SK-N-SH treated with all-trans-retinoic acid at 6 μM for 48 hours (cell line): ENCODE measurements at regions not wholly inside any gene's neighbourhood (a gene's known extent, or its start where the extent isn't known, plus 50 kb on each side); places are given as distances from the start of the nearest gene placed in this dataset.

Source experiments
- ATAC-seq: fragments of 200-7000 bp; cut with Tn5 transposase; 3 replicates; pipeline ENCODE4 v1.9.1; 2020; ENCODE audit warnings: mild to moderate bottlenecking, moderate library complexity
- BACH2 ChIP-seq: fragments of 250-450 bp; sonication (Bioruptor Pico); IDR thresholded peaks from 2 replicates; pipeline ENCODE4 v1.9.0; 2021; ENCODE audit warnings: mild to moderate bottlenecking, borderline replicate concordance
- CSDC2 ChIP-seq: fragments of 250-450 bp; sonication (Bioruptor Pico); IDR thresholded peaks from 2 replicates; pipeline ENCODE4 v1.5.0; 2020; ENCODE audit warnings: mild to moderate bottlenecking, moderate library complexity
- ESRRG ChIP-seq: fragments of 250-450 bp; sonication (Bioruptor Pico); IDR thresholded peaks from 2 replicates; pipeline ENCODE4 v1.6.1; 2021; ENCODE audit warnings: mild to moderate bottlenecking
- GLIS3 ChIP-seq: fragments of 250-450 bp; sonication (Bioruptor Pico); IDR thresholded peaks from 2 replicates; pipeline ENCODE4 v1.5.0; 2020; ENCODE audit warnings: mild to moderate bottlenecking, moderate library complexity
- ISL1 ChIP-seq: fragments of 250-450 bp; sonication (Bioruptor Pico); IDR thresholded peaks from 2 replicates; pipeline ENCODE4 v2.1.2; 2022; ENCODE audit warnings: mild to moderate bottlenecking, moderate library complexity
- OSR1 ChIP-seq: fragments of 250-450 bp; sonication (Bioruptor Pico); IDR thresholded peaks from 2 replicates; pipeline ENCODE4 v1.8.0; 2022; ENCODE audit warnings: moderate library complexity, mild to moderate bottlenecking, inconsistent platforms
- PPARA ChIP-seq: fragments of 250-450 bp; sonication (Bioruptor Pico); IDR thresholded peaks from 2 replicates; pipeline ENCODE4 v1.5.0; 2020; ENCODE audit warnings: mild to moderate bottlenecking, borderline replicate concordance
- RARB ChIP-seq: fragments of 250-450 bp; sonication (Bioruptor Pico); IDR thresholded peaks from 2 replicates; pipeline ENCODE4 v1.8.0; 2021; ENCODE audit warnings: mild to moderate bottlenecking, moderate library complexity
- TCF4 ChIP-seq: fragments of 250-450 bp; sonication (Bioruptor Pico); IDR thresholded peaks from 2 replicates; pipeline ENCODE4 v1.8.0; 2021; ENCODE audit warnings: mild to moderate bottlenecking, moderate library complexity, borderline replicate concordance
- TOX ChIP-seq: fragments of 250-450 bp; sonication (Bioruptor Pico); IDR thresholded peaks from 2 replicates; pipeline ENCODE4 v1.8.0; 2021; ENCODE audit warnings: mild to moderate bottlenecking, moderate library complexity, borderline replicate concordance
- ZFP3 ChIP-seq: fragments of 250-450 bp; sonication (Bioruptor Pico); IDR thresholded peaks from 2 replicates; pipeline ENCODE4 v1.5.0; 2020; ENCODE audit warnings: mild to moderate bottlenecking, moderate library complexity
- ZFP30 ChIP-seq: fragments of 450-650 bp; formaldehyde crosslinking; IDR thresholded peaks from 2 replicates; pipeline ENCODE4 v1.5.0; 2022; ENCODE audit warnings: mild to moderate bottlenecking, moderate library complexity
- ZNF565 ChIP-seq: fragments of 450-650 bp; formaldehyde crosslinking; conservative IDR thresholded peaks from 2 replicates; pipeline ENCODE4 v1.5.0; 2020; ENCODE audit warnings: low read depth, mild to moderate bottlenecking, moderate library complexity
- ZNF70 ChIP-seq: fragments of 450-650 bp; formaldehyde crosslinking; IDR thresholded peaks from 2 replicates; pipeline ENCODE4 v1.5.0; 2020; ENCODE audit warnings: mild to moderate bottlenecking, moderate library complexity
- ZNF8 ChIP-seq: fragments of 450-650 bp; formaldehyde crosslinking; IDR thresholded peaks from 2 replicates; pipeline ENCODE4 v1.5.0; 2020; ENCODE audit warnings: mild to moderate bottlenecking, moderate library complexity
- TF ChIP-seq, protein P1 (sequence below): fragments of 250-450 bp; sonication (Bioruptor Pico); IDR thresholded peaks from 2 replicates; pipeline ENCODE4 v1.5.0; 2020; ENCODE audit warnings: mild to moderate bottlenecking, moderate library complexity
- TF ChIP-seq, protein P2 (sequence below): fragments of 250-450 bp; sonication (Bioruptor Pico); IDR thresholded peaks from 2 replicates; pipeline ENCODE4 v1.5.1; 2021; ENCODE audit warnings: mild to moderate bottlenecking, moderate library complexity
- TF ChIP-seq, protein P3 (sequence below): fragments of 250-450 bp; sonication (Bioruptor Pico); IDR thresholded peaks from 2 replicates; pipeline ENCODE4 v1.5.1; 2020; ENCODE audit warnings: low read depth, mild to moderate bottlenecking, moderate library complexity
- TF ChIP-seq, protein P4 (sequence below): fragments of 250-450 bp; sonication (Bioruptor Pico); IDR thresholded peaks from 2 replicates; pipeline ENCODE4 v1.8.0; 2021; ENCODE audit warnings: low read depth, mild to moderate bottlenecking, moderate library complexity, borderline replicate concordance
- TF ChIP-seq, protein P5 (sequence below): fragments of 250-450 bp; sonication (Bioruptor Pico); IDR thresholded peaks from 2 replicates; pipeline ENCODE4 v1.8.0; 2020; ENCODE audit warnings: mild to moderate bottlenecking, moderate library complexity, borderline replicate concordance

DNA sequence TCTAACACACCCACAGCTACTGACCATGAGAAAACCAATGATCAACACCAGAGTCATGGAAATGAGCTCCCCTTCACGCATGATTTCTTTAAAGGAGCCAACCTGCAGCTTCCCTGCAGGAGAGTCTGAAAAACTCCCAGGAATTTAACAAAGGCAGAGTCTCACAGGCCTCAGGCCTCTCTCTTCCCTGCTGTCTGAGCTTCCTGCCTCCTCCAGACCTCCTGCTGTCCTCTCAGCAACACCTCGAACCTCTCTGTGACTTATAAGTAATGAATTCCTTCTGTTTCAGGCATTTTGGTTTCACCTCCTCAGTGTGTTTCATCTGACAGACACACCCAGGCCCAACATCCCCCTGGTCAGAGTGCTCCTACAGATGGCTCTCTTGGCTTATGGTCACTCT is 1044.4 kb downstream of the UQCRFS1 start:
- no peak for ATAC-seq
- TF ChIP-seq, protein P1, sequence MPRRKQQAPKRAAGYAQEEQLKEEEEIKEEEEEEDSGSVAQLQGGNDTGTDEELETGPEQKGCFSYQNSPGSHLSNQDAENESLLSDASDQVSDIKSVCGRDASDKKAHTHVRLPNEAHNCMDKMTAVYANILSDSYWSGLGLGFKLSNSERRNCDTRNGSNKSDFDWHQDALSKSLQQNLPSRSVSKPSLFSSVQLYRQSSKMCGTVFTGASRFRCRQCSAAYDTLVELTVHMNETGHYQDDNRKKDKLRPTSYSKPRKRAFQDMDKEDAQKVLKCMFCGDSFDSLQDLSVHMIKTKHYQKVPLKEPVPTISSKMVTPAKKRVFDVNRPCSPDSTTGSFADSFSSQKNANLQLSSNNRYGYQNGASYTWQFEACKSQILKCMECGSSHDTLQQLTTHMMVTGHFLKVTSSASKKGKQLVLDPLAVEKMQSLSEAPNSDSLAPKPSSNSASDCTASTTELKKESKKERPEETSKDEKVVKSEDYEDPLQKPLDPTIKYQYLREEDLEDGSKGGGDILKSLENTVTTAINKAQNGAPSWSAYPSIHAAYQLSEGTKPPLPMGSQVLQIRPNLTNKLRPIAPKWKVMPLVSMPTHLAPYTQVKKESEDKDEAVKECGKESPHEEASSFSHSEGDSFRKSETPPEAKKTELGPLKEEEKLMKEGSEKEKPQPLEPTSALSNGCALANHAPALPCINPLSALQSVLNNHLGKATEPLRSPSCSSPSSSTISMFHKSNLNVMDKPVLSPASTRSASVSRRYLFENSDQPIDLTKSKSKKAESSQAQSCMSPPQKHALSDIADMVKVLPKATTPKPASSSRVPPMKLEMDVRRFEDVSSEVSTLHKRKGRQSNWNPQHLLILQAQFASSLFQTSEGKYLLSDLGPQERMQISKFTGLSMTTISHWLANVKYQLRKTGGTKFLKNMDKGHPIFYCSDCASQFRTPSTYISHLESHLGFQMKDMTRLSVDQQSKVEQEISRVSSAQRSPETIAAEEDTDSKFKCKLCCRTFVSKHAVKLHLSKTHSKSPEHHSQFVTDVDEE, result no peak
- no peak for TF ChIP-seq TCF4 (CRISPR knock-in tag)
- TF ChIP-seq, protein P2, sequence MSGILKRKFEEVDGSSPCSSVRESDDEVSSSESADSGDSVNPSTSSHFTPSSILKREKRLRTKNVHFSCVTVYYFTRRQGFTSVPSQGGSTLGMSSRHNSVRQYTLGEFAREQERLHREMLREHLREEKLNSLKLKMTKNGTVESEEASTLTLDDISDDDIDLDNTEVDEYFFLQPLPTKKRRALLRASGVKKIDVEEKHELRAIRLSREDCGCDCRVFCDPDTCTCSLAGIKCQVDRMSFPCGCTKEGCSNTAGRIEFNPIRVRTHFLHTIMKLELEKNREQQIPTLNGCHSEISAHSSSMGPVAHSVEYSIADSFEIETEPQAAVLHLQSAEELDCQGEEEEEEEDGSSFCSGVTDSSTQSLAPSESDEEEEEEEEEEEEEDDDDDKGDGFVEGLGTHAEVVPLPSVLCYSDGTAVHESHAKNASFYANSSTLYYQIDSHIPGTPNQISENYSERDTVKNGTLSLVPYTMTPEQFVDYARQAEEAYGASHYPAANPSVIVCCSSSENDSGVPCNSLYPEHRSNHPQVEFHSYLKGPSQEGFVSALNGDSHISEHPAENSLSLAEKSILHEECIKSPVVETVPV (CRISPR knock-in tag), result no peak
- no peak for TF ChIP-seq ZFP3
- TF ChIP-seq, protein P3, sequence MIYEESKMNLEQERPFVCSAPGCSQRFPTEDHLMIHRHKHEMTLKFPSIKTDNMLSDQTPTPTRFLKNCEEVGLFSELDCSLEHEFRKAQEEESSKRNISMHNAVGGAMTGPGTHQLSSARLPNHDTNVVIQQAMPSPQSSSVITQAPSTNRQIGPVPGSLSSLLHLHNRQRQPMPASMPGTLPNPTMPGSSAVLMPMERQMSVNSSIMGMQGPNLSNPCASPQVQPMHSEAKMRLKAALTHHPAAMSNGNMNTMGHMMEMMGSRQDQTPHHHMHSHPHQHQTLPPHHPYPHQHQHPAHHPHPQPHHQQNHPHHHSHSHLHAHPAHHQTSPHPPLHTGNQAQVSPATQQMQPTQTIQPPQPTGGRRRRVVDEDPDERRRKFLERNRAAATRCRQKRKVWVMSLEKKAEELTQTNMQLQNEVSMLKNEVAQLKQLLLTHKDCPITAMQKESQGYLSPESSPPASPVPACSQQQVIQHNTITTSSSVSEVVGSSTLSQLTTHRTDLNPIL (CRISPR knock-in tag), result no peak
- no peak for TF ChIP-seq ZNF8 (CRISPR knock-in tag)
- TF ChIP-seq, protein P4, sequence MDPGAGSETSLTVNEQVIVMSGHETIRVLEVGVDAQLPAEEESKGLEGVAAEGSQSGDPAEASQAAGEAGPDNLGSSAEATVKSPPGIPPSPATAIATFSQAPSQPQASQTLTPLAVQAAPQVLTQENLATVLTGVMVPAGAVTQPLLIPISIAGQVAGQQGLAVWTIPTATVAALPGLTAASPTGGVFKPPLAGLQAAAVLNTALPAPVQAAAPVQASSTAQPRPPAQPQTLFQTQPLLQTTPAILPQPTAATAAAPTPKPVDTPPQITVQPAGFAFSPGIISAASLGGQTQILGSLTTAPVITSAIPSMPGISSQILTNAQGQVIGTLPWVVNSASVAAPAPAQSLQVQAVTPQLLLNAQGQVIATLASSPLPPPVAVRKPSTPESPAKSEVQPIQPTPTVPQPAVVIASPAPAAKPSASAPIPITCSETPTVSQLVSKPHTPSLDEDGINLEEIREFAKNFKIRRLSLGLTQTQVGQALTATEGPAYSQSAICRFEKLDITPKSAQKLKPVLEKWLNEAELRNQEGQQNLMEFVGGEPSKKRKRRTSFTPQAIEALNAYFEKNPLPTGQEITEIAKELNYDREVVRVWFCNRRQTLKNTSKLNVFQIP (CRISPR knock-in tag), result no peak
- TF ChIP-seq GLIS3 (CRISPR knock-in tag), result no peak
- TF ChIP-seq ESRRG (CRISPR knock-in tag), result no peak
- TF ChIP-seq ZFP30 (CRISPR knock-in tag), result no peak
- TF ChIP-seq ZNF565 (CRISPR knock-in tag), result no peak
- TF ChIP-seq ISL1 (CRISPR knock-in tag), result no peak
- TF ChIP-seq CSDC2 (CRISPR knock-in tag), result no peak
- no peak for TF ChIP-seq ZNF70
- TF ChIP-seq RARB, result no peak

DNA sequence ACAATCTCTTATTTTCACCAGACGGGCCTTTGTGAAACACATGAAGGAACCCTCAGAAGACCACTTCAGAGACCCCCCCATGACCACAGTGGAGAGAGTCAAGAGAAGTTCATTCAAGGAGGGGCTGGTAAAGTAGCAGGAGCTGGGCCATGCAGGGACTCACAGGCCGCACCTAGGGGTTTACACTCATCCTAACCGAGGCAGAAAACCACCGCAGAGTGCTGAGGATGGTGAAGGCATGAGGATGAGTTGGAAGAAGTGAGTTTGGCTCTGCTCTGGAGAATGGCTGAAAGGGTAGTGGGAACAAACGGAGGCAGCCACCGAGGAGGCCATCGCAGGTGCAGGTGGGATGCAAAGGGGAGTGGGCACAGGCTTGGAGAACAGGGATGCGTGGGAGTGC is 1046.9 kb downstream of the UQCRFS1 start:
- ATAC-seq, result no peak
- no peak for TF ChIP-seq ISL1 (CRISPR knock-in tag)
- no peak for TF ChIP-seq ZNF8 (CRISPR knock-in tag)
- TF ChIP-seq ZNF70, result no peak
- TF ChIP-seq, protein P5, sequence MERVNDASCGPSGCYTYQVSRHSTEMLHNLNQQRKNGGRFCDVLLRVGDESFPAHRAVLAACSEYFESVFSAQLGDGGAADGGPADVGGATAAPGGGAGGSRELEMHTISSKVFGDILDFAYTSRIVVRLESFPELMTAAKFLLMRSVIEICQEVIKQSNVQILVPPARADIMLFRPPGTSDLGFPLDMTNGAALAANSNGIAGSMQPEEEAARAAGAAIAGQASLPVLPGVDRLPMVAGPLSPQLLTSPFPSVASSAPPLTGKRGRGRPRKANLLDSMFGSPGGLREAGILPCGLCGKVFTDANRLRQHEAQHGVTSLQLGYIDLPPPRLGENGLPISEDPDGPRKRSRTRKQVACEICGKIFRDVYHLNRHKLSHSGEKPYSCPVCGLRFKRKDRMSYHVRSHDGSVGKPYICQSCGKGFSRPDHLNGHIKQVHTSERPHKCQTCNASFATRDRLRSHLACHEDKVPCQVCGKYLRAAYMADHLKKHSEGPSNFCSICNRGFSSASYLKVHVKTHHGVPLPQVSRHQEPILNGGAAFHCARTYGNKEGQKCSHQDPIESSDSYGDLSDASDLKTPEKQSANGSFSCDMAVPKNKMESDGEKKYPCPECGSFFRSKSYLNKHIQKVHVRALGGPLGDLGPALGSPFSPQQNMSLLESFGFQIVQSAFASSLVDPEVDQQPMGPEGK, result no peak
- no peak for TF ChIP-seq GLIS3 (CRISPR knock-in tag)

DNA sequence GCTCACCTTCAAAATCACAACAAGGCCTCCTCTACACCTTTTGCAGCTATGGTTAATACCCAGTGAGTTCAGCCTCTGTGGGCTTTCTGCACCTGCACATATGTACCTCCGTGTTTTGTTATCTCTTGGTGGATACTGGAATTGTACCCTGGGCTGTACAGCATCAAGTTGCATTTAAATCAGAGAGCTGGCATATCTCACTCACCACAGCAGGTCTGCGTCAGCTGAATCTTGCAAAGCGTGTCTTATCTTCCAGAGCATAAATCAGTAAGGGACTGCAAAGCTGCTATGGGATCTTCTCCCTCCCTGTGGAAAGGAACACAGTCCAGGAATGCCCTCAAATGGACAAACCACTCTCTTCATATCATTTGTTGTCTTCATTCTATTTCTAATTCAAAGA is 1048.7 kb downstream of the UQCRFS1 start:
- TF ChIP-seq, protein P5, result no peak
- TF ChIP-seq OSR1 (CRISPR knock-in tag) (no peak), TCF4 (CRISPR knock-in tag) (no peak), ZNF8 (CRISPR knock-in tag) (no peak), TOX (CRISPR knock-in tag) (no peak), ZFP30 (CRISPR knock-in tag) (no peak), PPARA (no peak), BACH2 (CRISPR knock-in tag) (no peak), ZFP3 (no peak)
- no peak for ATAC-seq
